T-helper 17 cell (primary cell): ENCODE measurements at regions not wholly inside any gene's neighbourhood (a gene's known extent, or its start where the extent isn't known, plus 50 kb on each side); places are given as distances from the start of the nearest gene placed in this dataset.

Experiments
- ATAC-seq: fragments of 150-1000 bp; cut with Tn5 transposase; 2 replicates; pipeline ENCODE4 v1.10.0; 2021; ENCODE audit warnings: mild to moderate bottlenecking, moderate library complexity
- DNase-seq, 3 donors: peaks; one replicate each; pipeline versions ENCODE4 v3.0.0 to v3.0.0-alpha.2; 2020 to 2021
- H3K9me3 ChIP-seq: one replicate; pipeline ENCODE4 v1.7.0; 2013; ENCODE audit warnings: low read length, mild to moderate bottlenecking; ENCODE audit not compliant: control insufficient read depth, poor library complexity, severe bottlenecking
- H3K27ac Mint-ChIP-seq: one replicate; pipeline ENCODE4 v1.8.0; 2022; ENCODE audit warnings: mild to moderate bottlenecking, moderate library complexity, mixed read lengths
- H3K27me3 Mint-ChIP-seq: one replicate; pipeline ENCODE4 v1.8.0; 2022; ENCODE audit warnings: mixed read lengths
- H3K36me3 Mint-ChIP-seq: one replicate; pipeline ENCODE4 v1.8.0; 2022; ENCODE audit warnings: low read depth, mixed read lengths
- H3K4me1 Mint-ChIP-seq: one replicate; pipeline ENCODE4 v1.8.0; 2022; ENCODE audit warnings: mild to moderate bottlenecking, mixed read lengths
- H3K4me3 Mint-ChIP-seq: one replicate; pipeline ENCODE4 v1.8.0; 2022; ENCODE audit warnings: mild to moderate bottlenecking, moderate library complexity, mixed read lengths

GRCh38 chr12:107451246-107451645, 234.4 kb upstream of the PWP1 start:
- no peak for DNase-seq
- ATAC-seq, result no peak
- Mint-ChIP-seq H3K4me3 (no peak overlapping the region), H3K27me3 (no peaks in the 10 kb centered on the region), H3K4me1 (peaks cover 16% of the 10 kb centered on the region), H3K27ac (no peak overlapping the region), H3K36me3 (no peaks in the 10 kb centered on the region)
- no peaks in the 10 kb centered on the region for H3K9me3 ChIP-seq

- Mint-ChIP-seq H3K4me1 (peaks cover 13% of the 10 kb centered on the region), H3K27me3 (no peaks in the 10 kb centered on the region), H3K27ac (no peak overlapping the region), H3K36me3 (no peaks in the 10 kb centered on the region), H3K4me3 (no peak overlapping the region)
- H3K9me3 ChIP-seq, result no peaks in the 10 kb centered on the region
- no peak for ATAC-seq
- no peak for DNase-seq
Measured at GRCh38 chr12:107454109-107454830, 231.3 kb upstream of the PWP1 start.

- Mint-ChIP-seq H3K27ac (no peak overlapping the region), H3K4me3 (no peak overlapping the region), H3K27me3 (no peaks in the 10 kb centered on the region), H3K36me3 (no peaks in the 10 kb centered on the region), H3K4me1 (peaks cover 12% of the 10 kb centered on the region)
- no peak for ATAC-seq
- no peak for DNase-seq
- H3K9me3 ChIP-seq, result no peaks in the 10 kb centered on the region
Measured at GRCh38 chr12:107457362-107457935, 228.2 kb upstream of the PWP1 start.

GRCh38 chr12:107458163-107458562, 227.4 kb upstream of the PWP1 start:
- no peak overlapping the region for H3K27ac Mint-ChIP-seq
- DNase-seq (no peak), ATAC-seq (no peak)
- no peaks in the 10 kb centered on the region for H3K27me3 Mint-ChIP-seq
- no peak overlapping the region for H3K4me3 Mint-ChIP-seq
- peaks cover 12% of the 10 kb centered on the region for H3K4me1 Mint-ChIP-seq
- H3K36me3 Mint-ChIP-seq, result no peaks in the 10 kb centered on the region
- no peaks in the 10 kb centered on the region for H3K9me3 ChIP-seq

GRCh38 chr12:107458990-107459389, 226.6 kb upstream of the PWP1 start:
- no peaks in the 10 kb centered on the region for H3K36me3 Mint-ChIP-seq
- no peaks in the 10 kb centered on the region for H3K9me3 ChIP-seq
- H3K4me3 Mint-ChIP-seq, result no peak overlapping the region
- peaks cover 7% of the 10 kb centered on the region for H3K4me1 Mint-ChIP-seq
- no peaks in the 10 kb centered on the region for H3K27me3 Mint-ChIP-seq
- DNase-seq (no peak), ATAC-seq (no peak)
- no peak overlapping the region for H3K27ac Mint-ChIP-seq

- no peaks in the 10 kb centered on the region for H3K9me3 ChIP-seq
- DNase-seq (no peak), ATAC-seq (no peak)
- no peak overlapping the region for H3K4me3 Mint-ChIP-seq
- H3K36me3 Mint-ChIP-seq, result no peaks in the 10 kb centered on the region
- no peaks in the 10 kb centered on the region for H3K27me3 Mint-ChIP-seq
- H3K4me1 Mint-ChIP-seq, result peaks cover 6% of the 10 kb centered on the region
- no peak overlapping the region for H3K27ac Mint-ChIP-seq
Measured at GRCh38 chr12:107459641-107460040, 226.0 kb upstream of the PWP1 start.

GRCh38 chr12:107461222-107461975, 224.2 kb upstream of the PWP1 start:
- peaks cover 5% of the 10 kb centered on the region for H3K4me1 Mint-ChIP-seq
- no peak overlapping the region for H3K4me3 Mint-ChIP-seq
- H3K27ac Mint-ChIP-seq, result no peak overlapping the region
- no peaks in the 10 kb centered on the region for H3K27me3 Mint-ChIP-seq
- no peaks in the 10 kb centered on the region for H3K9me3 ChIP-seq
- ATAC-seq (no peak), DNase-seq (no peak)
- H3K36me3 Mint-ChIP-seq, result no peaks in the 10 kb centered on the region

GRCh38 chr12:107462428-107463332, 222.9 kb upstream of the PWP1 start:
- Mint-ChIP-seq H3K4me3 (no peak overlapping the region), H3K36me3 (no peaks in the 10 kb centered on the region), H3K27me3 (no peaks in the 10 kb centered on the region), H3K4me1 (peaks cover 5% of the 10 kb centered on the region), H3K27ac (no peak overlapping the region)
- no peak for ATAC-seq
- H3K9me3 ChIP-seq, result no peaks in the 10 kb centered on the region
- DNase-seq, result no peak

- peaks cover 7% of the 10 kb centered on the region for H3K4me1 Mint-ChIP-seq
- no peak overlapping the region for H3K4me3 Mint-ChIP-seq
- H3K36me3 Mint-ChIP-seq, result no peaks in the 10 kb centered on the region
- ATAC-seq (no peak), DNase-seq (no peak)
- no peaks in the 10 kb centered on the region for H3K27me3 Mint-ChIP-seq
- H3K9me3 ChIP-seq, result no peaks in the 10 kb centered on the region
- H3K27ac Mint-ChIP-seq, result no peak overlapping the region
Measured at GRCh38 chr12:107464644-107465043, 221.0 kb upstream of the PWP1 start.

GRCh38 chr12:107465625-107466024, 220.0 kb upstream of the PWP1 start:
- DNase-seq (no peak), ATAC-seq (no peak)
- Mint-ChIP-seq H3K36me3 (no peaks in the 10 kb centered on the region), H3K4me1 (peaks cover 9% of the 10 kb centered on the region), H3K27me3 (no peaks in the 10 kb centered on the region), H3K27ac (no peak overlapping the region), H3K4me3 (no peak overlapping the region)
- H3K9me3 ChIP-seq, result no peaks in the 10 kb centered on the region

GRCh38 chr12:107467716-107468115, 217.9 kb upstream of the PWP1 start:
- peaks cover 12% of the 10 kb centered on the region for H3K4me1 Mint-ChIP-seq
- no peak overlapping the region for H3K27ac Mint-ChIP-seq
- no peaks in the 10 kb centered on the region for H3K36me3 Mint-ChIP-seq
- no peaks in the 10 kb centered on the region for H3K9me3 ChIP-seq
- no peaks in the 10 kb centered on the region for H3K27me3 Mint-ChIP-seq
- ATAC-seq (no peak), DNase-seq (no peak)
- no peak overlapping the region for H3K4me3 Mint-ChIP-seq

GRCh38 chr12:107468182-107468581, 217.4 kb upstream of the PWP1 start:
- Mint-ChIP-seq H3K4me3 (no peak overlapping the region), H3K27ac (peak overlapping the region; percentile 21), H3K36me3 (no peaks in the 10 kb centered on the region), H3K4me1 (peaks cover 12% of the 10 kb centered on the region), H3K27me3 (no peaks in the 10 kb centered on the region)
- H3K9me3 ChIP-seq, result no peaks in the 10 kb centered on the region
- DNase-seq (no peak), ATAC-seq (no peak)

- Mint-ChIP-seq H3K4me3 (no peak overlapping the region), H3K36me3 (no peaks in the 10 kb centered on the region), H3K27ac (peak overlapping the region; percentile 21), H3K4me1 (peaks cover 16% of the 10 kb centered on the region), H3K27me3 (no peaks in the 10 kb centered on the region)
- DNase-seq (no peak), ATAC-seq (no peak)
- H3K9me3 ChIP-seq, result no peaks in the 10 kb centered on the region
Measured at GRCh38 chr12:107469011-107469410, 216.6 kb upstream of the PWP1 start.
